ENCODE measurements at regions not wholly inside any gene's neighbourhood (a gene's known extent, or its start where the extent isn't known, plus 50 kb on each side); places are given as distances from the start of the nearest gene placed in this dataset.

GRCh38 chr12:79534029-79534867 lies 156.5 kb downstream of the PAWR start:
- DNase-seq (ENCODE audit: extremely low spot score), result no peak
- intact Hi-C loops (cut with DNase I), result loop anchor here (10.0 kb wide), 1 partner anchor 119 kb away; no protein-coding TSS in a partner anchor
- Histone ChIP-seq H3K27me3 (no peaks in the 10 kb centered on the region), H3K4me3 (no peak overlapping the region), H3K4me1 (no peaks in the 10 kb centered on the region), H3K36me3 (no peaks in the 10 kb centered on the region), H3K9me3 (no peaks in the 10 kb centered on the region), H3K27ac (replicated peaks in 1 of 4) (no peak overlapping the region)
- TF ChIP-seq POLR2A (IDR thresholded peaks at IDR 0.05; ENCODE audit: low read depth), result no peak
- no peak for TF ChIP-seq POLR2AphosphoS5 (IDR thresholded peaks at IDR 0.05)
- TF ChIP-seq EP300 (IDR thresholded peaks at IDR 0.05), result no peak
- no peak for TF ChIP-seq CTCF (IDR thresholded peaks at IDR 0.05)
- WGBS, result 83% methylated on average over 5 of the region's 5 CpGs

GRCh38 chr12:79532907-79533288 lies 157.9 kb downstream of the PAWR start:
- H3K27ac ChIP-seq (replicated peaks in 1 of 4), result no peak overlapping the region
- 96% methylated on average over 7 of the region's 7 CpGs for WGBS
- DNase-seq (ENCODE audit: extremely low spot score), result no peak
- no peaks in the 10 kb centered on the region for H3K4me1 ChIP-seq
- no peaks in the 10 kb centered on the region for H3K27me3 ChIP-seq
- intact Hi-C loops (cut with DNase I), result loop anchor here (10.0 kb wide), 1 partner anchor 118 kb away; no protein-coding TSS in a partner anchor
- no peaks in the 10 kb centered on the region for H3K9me3 ChIP-seq
- H3K36me3 ChIP-seq, result no peaks in the 10 kb centered on the region
- no peak overlapping the region for H3K4me3 ChIP-seq
- no peak for TF ChIP-seq POLR2A (IDR thresholded peaks at IDR 0.05; ENCODE audit: low read depth)
- TF ChIP-seq CTCF (IDR thresholded peaks at IDR 0.05), result no peak

GRCh38 chr12:79531518-79531917 lies 159.2 kb downstream of the PAWR start:
- no peak for TF ChIP-seq CTCF (IDR thresholded peaks at IDR 0.05)
- no peak for TF ChIP-seq POLR2AphosphoS5 (IDR thresholded peaks at IDR 0.05)
- no peak for TF ChIP-seq POLR2A (IDR thresholded peaks at IDR 0.05; ENCODE audit: low read depth)
- no peak for TF ChIP-seq EP300 (IDR thresholded peaks at IDR 0.05)
- H3K27ac ChIP-seq (replicated peaks in 1 of 4), result no peak overlapping the region
- H3K4me1 ChIP-seq, result no peaks in the 10 kb centered on the region
- H3K9me3 ChIP-seq, result no peaks in the 10 kb centered on the region
- no peak overlapping the region for H3K4me3 ChIP-seq
- 89% methylated on average over 4 of the region's 4 CpGs for WGBS
- H3K27me3 ChIP-seq, result no peaks in the 10 kb centered on the region
- DNase-seq (ENCODE audit: extremely low spot score), result no peak
- H3K36me3 ChIP-seq, result no peaks in the 10 kb centered on the region
- intact Hi-C loops (cut with DNase I), result loop anchor here (10.0 kb wide), 1 partner anchor 117 kb away; no protein-coding TSS in a partner anchor

- peaks cover 0 to 7% (median 6%) of the 10 kb centered on the region in 4 donors for H3K4me1 ChIP-seq
- 84% methylated on average over 1 of the region's 1 CpG for WGBS
- intact Hi-C loops (cut with DNase I), result no loop called here
- no peaks in the 10 kb centered on the region for H3K9me3 ChIP-seq
- H3K36me3 ChIP-seq, result no peaks in the 10 kb centered on the region
- TF ChIP-seq POLR2A (IDR thresholded peaks at IDR 0.05; ENCODE audit: low read depth) (no peak), POLR2AphosphoS5 (IDR thresholded peaks at IDR 0.05) (no peak), CTCF (IDR thresholded peaks at IDR 0.05) (no peak), EP300 (IDR thresholded peaks at IDR 0.05) (no peak)
- H3K4me3 ChIP-seq, result no peak overlapping the region
- H3K27me3 ChIP-seq, result no peaks in the 10 kb centered on the region
- no peak overlapping the region for H3K27ac ChIP-seq (replicated peaks in 1 of 4)
- DNase-seq (ENCODE audit: extremely low spot score), result no peak
Observed at GRCh38 chr12:79527473-79527872, 163.3 kb downstream of the PAWR start.

Data from esophagus muscularis mucosa (tissue), 4 donors.